GM12892 (cell line): ENCODE measurements at regions not wholly inside any gene's neighbourhood (a gene's known extent, or its start where the extent isn't known, plus 50 kb on each side); places are given as distances from the start of the nearest gene placed in this dataset.
"Not testable (repeated sequence)": the region's sequence is repeated elsewhere in the genome, so short reads cannot be mapped to it uniquely, and the experiment has no call there.

ENCODE experiments used
- POLR2A ChIP-seq: IDR thresholded peaks from 2 replicates; pipeline ENCODE4 v1.6.1; 2011; ENCODE audit warnings: low read depth, low read length, control low read depth
- POLR2AphosphoS5 ChIP-seq: IDR thresholded peaks from 2 replicates; pipeline ENCODE4 v1.6.1; 2011; ENCODE audit warnings: low read depth, low read length, control low read depth

DNA sequence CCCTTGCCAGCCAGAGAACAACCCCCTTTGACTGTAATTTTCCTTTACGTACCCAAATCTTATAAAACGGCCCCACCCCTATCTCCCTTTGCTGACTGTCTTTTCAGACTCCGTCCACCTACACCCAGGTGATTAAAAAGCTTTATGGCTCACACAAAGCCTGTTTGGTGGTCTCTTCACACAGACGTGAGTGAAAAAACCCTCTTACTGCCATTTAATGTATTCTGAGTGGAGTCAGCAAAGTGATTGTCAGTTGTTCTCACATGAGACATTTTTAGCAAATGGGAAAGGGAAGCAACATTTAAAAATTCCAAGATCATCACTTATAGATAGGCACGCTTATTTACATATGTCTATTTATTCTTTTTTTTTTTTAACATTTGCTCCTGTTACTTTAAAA lies 1701.3 kb upstream of the LRRTM1 start:
- TF ChIP-seq POLR2AphosphoS5, POLR2A: not testable (repeated sequence)
